ENCODE measurements at regions not wholly inside any gene's neighbourhood (a gene's known extent, or its start where the extent isn't known, plus 50 kb on each side); places are given as distances from the start of the nearest gene placed in this dataset. TPM values are rescaled to one million over a fixed set of nuclear protein-coding genes. Genes with fewer than 3 reads are reported as not detected.

DNA sequence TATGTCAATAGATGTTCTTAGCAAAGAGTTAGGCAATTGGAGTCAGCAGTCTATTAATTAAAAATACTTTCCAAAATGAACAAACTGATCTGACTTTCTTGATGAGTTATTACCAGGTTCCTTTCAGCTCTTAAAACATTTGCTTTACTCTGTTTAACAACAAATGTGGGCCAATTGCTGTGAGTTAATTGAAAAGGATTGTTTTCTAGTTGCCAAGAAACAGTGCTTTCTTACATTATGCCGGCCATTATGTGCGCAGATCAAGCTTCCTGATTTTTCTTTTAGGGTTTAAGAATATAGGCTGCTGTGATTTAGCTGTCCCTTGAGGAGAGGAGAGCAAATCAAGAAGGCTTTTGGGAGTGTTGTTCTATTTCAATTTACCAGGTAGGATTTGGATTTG, 50.5 kb upstream of the ITPRID2 start:
- DNase-seq: no peak
- TF ChIP-seq, protein P1, sequence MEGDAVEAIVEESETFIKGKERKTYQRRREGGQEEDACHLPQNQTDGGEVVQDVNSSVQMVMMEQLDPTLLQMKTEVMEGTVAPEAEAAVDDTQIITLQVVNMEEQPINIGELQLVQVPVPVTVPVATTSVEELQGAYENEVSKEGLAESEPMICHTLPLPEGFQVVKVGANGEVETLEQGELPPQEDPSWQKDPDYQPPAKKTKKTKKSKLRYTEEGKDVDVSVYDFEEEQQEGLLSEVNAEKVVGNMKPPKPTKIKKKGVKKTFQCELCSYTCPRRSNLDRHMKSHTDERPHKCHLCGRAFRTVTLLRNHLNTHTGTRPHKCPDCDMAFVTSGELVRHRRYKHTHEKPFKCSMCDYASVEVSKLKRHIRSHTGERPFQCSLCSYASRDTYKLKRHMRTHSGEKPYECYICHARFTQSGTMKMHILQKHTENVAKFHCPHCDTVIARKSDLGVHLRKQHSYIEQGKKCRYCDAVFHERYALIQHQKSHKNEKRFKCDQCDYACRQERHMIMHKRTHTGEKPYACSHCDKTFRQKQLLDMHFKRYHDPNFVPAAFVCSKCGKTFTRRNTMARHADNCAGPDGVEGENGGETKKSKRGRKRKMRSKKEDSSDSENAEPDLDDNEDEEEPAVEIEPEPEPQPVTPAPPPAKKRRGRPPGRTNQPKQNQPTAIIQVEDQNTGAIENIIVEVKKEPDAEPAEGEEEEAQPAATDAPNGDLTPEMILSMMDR (IDR thresholded peaks at IDR 0.05; ENCODE audit: control extremely low read depth, extremely low read depth): no peak
- no peaks in the 10 kb centered on the region for H3K9me3 ChIP-seq (ENCODE audit: control insufficient read depth in 4 of 4, insufficient read depth in 3 of 4, low read length in 3 of 4)

More for the DNA sequence above, 50.5 kb upstream of the ITPRID2 start:
- WGBS, 2 donors: 89 to 90% methylated on average over 2 of the region's 2 CpGs
- H3K36me3 ChIP-seq (ENCODE audit: control insufficient read depth in 4 of 4, insufficient read depth in 4 of 4, low read length in 4 of 4): no peaks in the 10 kb centered on the region
- H3K27ac ChIP-seq (ENCODE audit: low read depth in 1 of 2, low read length in 1 of 2): no peak overlapping the region
- no peaks in the 10 kb centered on the region for H3K4me1 ChIP-seq (ENCODE audit: control insufficient read depth in 5 of 5, insufficient read depth in 5 of 5, low read length in 5 of 5)
- H3K9ac ChIP-seq (ENCODE audit: insufficient read depth in 1 of 2, low read length in 2 of 2): no peak overlapping the region
- no peak for ATAC-seq (ENCODE audit: insufficient read depth, low FRiP score)
- H3K27me3 ChIP-seq (ENCODE audit: control insufficient read depth in 3 of 3, insufficient read depth in 3 of 3, low read length in 2 of 3): no peaks in the 10 kb centered on the region
- no peak overlapping the region for H3K4me3 ChIP-seq

Small RNA genes lying in the stretch of these regions (small RNA-seq; reads per million reads assigned to genes)
- not detected for gene RNU6ATAC19P (ENCODE audit: low replicate concordance)
